ENCODE measurements at regions not wholly inside any gene's neighbourhood (a gene's known extent, or its start where the extent isn't known, plus 50 kb on each side); places are given as distances from the start of the nearest gene placed in this dataset.

GRCh38 chr6:95120984-95121383 lies 456.4 kb upstream of the MANEA start:
- no peak overlapping the region for H2AK5ac ChIP-seq (ENCODE audit: low read length, severe bottlenecking)
- H3K27ac ChIP-seq (ENCODE audit: low read length, poor library complexity, severe bottlenecking), result no peak overlapping the region
- no peaks in the 10 kb centered on the region for H3K36me3 ChIP-seq (ENCODE audit: control insufficient read depth in 1 of 2, insufficient read depth in 2 of 2, low read depth in 1 of 2, low read length in 2 of 2)
- no peaks in the 10 kb centered on the region for H3K79me1 ChIP-seq (replicated peaks; ENCODE audit: low read length, poor library complexity, severe bottlenecking)
- H3K4me1 ChIP-seq (ENCODE audit: control insufficient read depth, insufficient read depth, low read depth, low read length), result no peaks in the 10 kb centered on the region
- no peak overlapping the region for H2BK12ac ChIP-seq (ENCODE audit: low read length in 2 of 2)
- no peak overlapping the region for H3K4me2 ChIP-seq (ENCODE audit: low read length, poor library complexity, severe bottlenecking)
- no peak overlapping the region for H4K91ac ChIP-seq (ENCODE audit: low read length)
- no peak overlapping the region for H3K14ac ChIP-seq (ENCODE audit: low read length in 2 of 2)
- no peaks in the 10 kb centered on the region for H3K27me3 ChIP-seq (ENCODE audit: control insufficient read depth in 1 of 2, insufficient read depth in 1 of 2, low read length in 2 of 2)
- no peak overlapping the region for H3K4ac ChIP-seq (ENCODE audit: low read depth in 1 of 2, low read length in 2 of 2)
- H2BK5ac ChIP-seq (ENCODE audit: low read depth, low read length, poor library complexity, severe bottlenecking), result no peak overlapping the region
- no peak overlapping the region for H3K18ac ChIP-seq (ENCODE audit: low read depth in 1 of 2, low read length in 2 of 2)
- no peaks in the 10 kb centered on the region for H3K9me3 ChIP-seq (ENCODE audit: control insufficient read depth, low read length)
- 93% methylated on average over 4 of the region's 4 CpGs for WGBS
- no peak overlapping the region for H3K23ac ChIP-seq (ENCODE audit: low read length in 2 of 2)
- H2BK15ac ChIP-seq (ENCODE audit: low read depth, poor library complexity, severe bottlenecking), result no peak overlapping the region
- H2AFZ ChIP-seq (ENCODE audit: low read depth, low read length), result no peak overlapping the region
- no peak overlapping the region for H2BK120ac ChIP-seq (ENCODE audit: low read depth, low read length)
- no peak overlapping the region for H3K4me3 ChIP-seq (ENCODE audit: insufficient read depth in 1 of 2, low read depth in 1 of 2, low read length in 2 of 2)
- no peak overlapping the region for H4K8ac ChIP-seq (ENCODE audit: low read length)
- DNase-seq, result no peak
- no peak overlapping the region for H3K9ac ChIP-seq (ENCODE audit: low read length)

- Histone ChIP-seq H3K18ac (ENCODE audit: low read depth in 1 of 2, low read length in 2 of 2) (no peak overlapping the region), H3K4ac (ENCODE audit: low read depth in 1 of 2, low read length in 2 of 2) (no peak overlapping the region), H2BK15ac (ENCODE audit: low read depth, poor library complexity, severe bottlenecking) (no peak overlapping the region), H3K9ac (ENCODE audit: low read length) (no peak overlapping the region), H3K27me3 (ENCODE audit: control insufficient read depth in 1 of 2, insufficient read depth in 1 of 2, low read length in 2 of 2) (no peaks in the 10 kb centered on the region), H4K8ac (ENCODE audit: low read length) (no peak overlapping the region), H3K36me3 (ENCODE audit: control insufficient read depth in 1 of 2, insufficient read depth in 2 of 2, low read depth in 1 of 2, low read length in 2 of 2) (no peaks in the 10 kb centered on the region), H2BK12ac (ENCODE audit: low read length in 2 of 2) (no peak overlapping the region), H3K4me3 (ENCODE audit: insufficient read depth in 1 of 2, low read depth in 1 of 2, low read length in 2 of 2) (no peak overlapping the region), H2BK5ac (ENCODE audit: low read depth, low read length, poor library complexity, severe bottlenecking) (no peak overlapping the region), H3K4me2 (ENCODE audit: low read length, poor library complexity, severe bottlenecking) (no peak overlapping the region), H2AK5ac (ENCODE audit: low read length, severe bottlenecking) (no peak overlapping the region), H3K23ac (ENCODE audit: low read length in 2 of 2) (no peak overlapping the region), H3K14ac (ENCODE audit: low read length in 2 of 2) (no peak overlapping the region), H3K9me3 (ENCODE audit: control insufficient read depth, low read length) (no peaks in the 10 kb centered on the region), H2BK120ac (ENCODE audit: low read depth, low read length) (no peak overlapping the region), H3K4me1 (ENCODE audit: control insufficient read depth, insufficient read depth, low read depth, low read length) (no peaks in the 10 kb centered on the region), H2AFZ (ENCODE audit: low read depth, low read length) (no peak overlapping the region), H4K91ac (ENCODE audit: low read length) (no peak overlapping the region), H3K79me1 (replicated peaks; ENCODE audit: low read length, poor library complexity, severe bottlenecking) (no peaks in the 10 kb centered on the region), H3K27ac (ENCODE audit: low read length, poor library complexity, severe bottlenecking) (no peak overlapping the region)
- DNase-seq, result no peak
- WGBS, result 76% methylated on average over 3 of the region's 3 CpGs
These were observed 450.1 kb upstream of the MANEA start for GRCh38 chr6:95127261-95127660.

GRCh38 chr6:95128439-95128838 lies 448.9 kb upstream of the MANEA start:
- Histone ChIP-seq H3K9ac (ENCODE audit: low read length) (no peak overlapping the region), H3K9me3 (ENCODE audit: control insufficient read depth, low read length) (no peaks in the 10 kb centered on the region), H3K27me3 (ENCODE audit: control insufficient read depth in 1 of 2, insufficient read depth in 1 of 2, low read length in 2 of 2) (no peaks in the 10 kb centered on the region), H4K8ac (ENCODE audit: low read length) (no peak overlapping the region), H3K36me3 (ENCODE audit: control insufficient read depth in 1 of 2, insufficient read depth in 2 of 2, low read depth in 1 of 2, low read length in 2 of 2) (no peaks in the 10 kb centered on the region), H3K79me1 (replicated peaks; ENCODE audit: low read length, poor library complexity, severe bottlenecking) (no peaks in the 10 kb centered on the region), H2AFZ (ENCODE audit: low read depth, low read length) (no peak overlapping the region), H3K4ac (ENCODE audit: low read depth in 1 of 2, low read length in 2 of 2) (no peak overlapping the region), H2AK5ac (ENCODE audit: low read length, severe bottlenecking) (no peak overlapping the region), H2BK5ac (ENCODE audit: low read depth, low read length, poor library complexity, severe bottlenecking) (no peak overlapping the region), H2BK15ac (ENCODE audit: low read depth, poor library complexity, severe bottlenecking) (no peak overlapping the region), H3K27ac (ENCODE audit: low read length, poor library complexity, severe bottlenecking) (no peak overlapping the region), H4K91ac (ENCODE audit: low read length) (no peak overlapping the region), H3K4me1 (ENCODE audit: control insufficient read depth, insufficient read depth, low read depth, low read length) (no peaks in the 10 kb centered on the region), H2BK120ac (ENCODE audit: low read depth, low read length) (no peak overlapping the region), H3K14ac (ENCODE audit: low read length in 2 of 2) (no peak overlapping the region), H3K4me3 (ENCODE audit: insufficient read depth in 1 of 2, low read depth in 1 of 2, low read length in 2 of 2) (no peak overlapping the region), H3K23ac (ENCODE audit: low read length in 2 of 2) (no peak overlapping the region), H3K4me2 (ENCODE audit: low read length, poor library complexity, severe bottlenecking) (no peak overlapping the region), H3K18ac (ENCODE audit: low read depth in 1 of 2, low read length in 2 of 2) (no peak overlapping the region), H2BK12ac (ENCODE audit: low read length in 2 of 2) (no peak overlapping the region)
- no peak for DNase-seq
- no CpG with 5 or more reads among the region's 2 CpGs for WGBS

- H2AK5ac ChIP-seq (ENCODE audit: low read length, severe bottlenecking), result no peak overlapping the region
- no peak overlapping the region for H2BK120ac ChIP-seq (ENCODE audit: low read depth, low read length)
- H3K27ac ChIP-seq (ENCODE audit: low read length, poor library complexity, severe bottlenecking), result no peak overlapping the region
- H3K4me3 ChIP-seq (ENCODE audit: insufficient read depth in 1 of 2, low read depth in 1 of 2, low read length in 2 of 2), result no peak overlapping the region
- no peaks in the 10 kb centered on the region for H3K9me3 ChIP-seq (ENCODE audit: control insufficient read depth, low read length)
- H3K4ac ChIP-seq (ENCODE audit: low read depth in 1 of 2, low read length in 2 of 2), result no peak overlapping the region
- no peak overlapping the region for H2BK5ac ChIP-seq (ENCODE audit: low read depth, low read length, poor library complexity, severe bottlenecking)
- DNase-seq, result no peak
- H2BK15ac ChIP-seq (ENCODE audit: low read depth, poor library complexity, severe bottlenecking), result no peak overlapping the region
- no peak overlapping the region for H3K4me2 ChIP-seq (ENCODE audit: low read length, poor library complexity, severe bottlenecking)
- H3K4me1 ChIP-seq (ENCODE audit: control insufficient read depth, insufficient read depth, low read depth, low read length), result no peaks in the 10 kb centered on the region
- H3K79me1 ChIP-seq (replicated peaks; ENCODE audit: low read length, poor library complexity, severe bottlenecking), result no peaks in the 10 kb centered on the region
- no peaks in the 10 kb centered on the region for H3K36me3 ChIP-seq (ENCODE audit: control insufficient read depth in 1 of 2, insufficient read depth in 2 of 2, low read depth in 1 of 2, low read length in 2 of 2)
- no peaks in the 10 kb centered on the region for H3K27me3 ChIP-seq (ENCODE audit: control insufficient read depth in 1 of 2, insufficient read depth in 1 of 2, low read length in 2 of 2)
- H4K8ac ChIP-seq (ENCODE audit: low read length), result no peak overlapping the region
- H2AFZ ChIP-seq (ENCODE audit: low read depth, low read length), result no peak overlapping the region
- H3K23ac ChIP-seq (ENCODE audit: low read length in 2 of 2), result no peak overlapping the region
- no peak overlapping the region for H3K18ac ChIP-seq (ENCODE audit: low read depth in 1 of 2, low read length in 2 of 2)
- no peak overlapping the region for H3K9ac ChIP-seq (ENCODE audit: low read length)
- H3K14ac ChIP-seq (ENCODE audit: low read length in 2 of 2), result no peak overlapping the region
- no peak overlapping the region for H2BK12ac ChIP-seq (ENCODE audit: low read length in 2 of 2)
- H4K91ac ChIP-seq (ENCODE audit: low read length), result no peak overlapping the region
- WGBS, result 100% methylated on average over 1 of the region's 2 CpGs
These were observed 448.4 kb upstream of the MANEA start for GRCh38 chr6:95128947-95129346.

Data from mesenchymal stem cell (in vitro differentiated cells and primary cell).